ENCODE measurements at regions not wholly inside any gene's neighbourhood (a gene's known extent, or its start where the extent isn't known, plus 50 kb on each side); places are given as distances from the start of the nearest gene placed in this dataset.

DNA sequence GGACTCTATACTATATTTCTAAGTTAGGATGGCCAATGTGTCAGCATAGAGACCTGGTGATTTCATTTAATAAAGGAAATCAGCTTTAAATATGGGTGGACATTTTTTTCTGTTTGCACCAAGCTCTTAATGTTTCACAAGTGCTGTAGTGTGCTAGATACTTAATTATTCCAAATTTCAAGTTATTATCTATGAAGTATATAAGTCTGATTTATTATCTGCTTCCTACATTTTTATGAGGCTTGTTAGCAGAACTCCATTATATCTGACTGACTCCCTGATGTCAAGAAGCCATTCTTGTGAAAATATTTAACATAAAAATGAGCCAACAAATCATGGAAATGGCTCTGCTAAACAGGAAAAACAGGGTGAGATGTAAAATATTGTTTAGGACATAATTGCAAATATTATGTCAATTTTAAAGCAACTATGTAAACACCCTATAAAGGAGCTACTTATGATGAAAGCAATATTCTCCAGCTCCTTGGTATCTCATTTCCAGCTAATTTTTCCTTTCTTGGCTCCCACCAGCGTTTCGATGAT is 1415.2 kb downstream of the GATA3 start:
- Histone ChIP-seq H3K4me3 (no peak overlapping the region), H3K4me1 (no peaks in the 10 kb centered on the region), H3K36me3 (no peaks in the 10 kb centered on the region), H3K9me3 (no peaks in the 10 kb centered on the region), H3K27me3 (no peaks in the 10 kb centered on the region), H3K27ac (no peak overlapping the region)
- FAIRE-seq, result no peak
- TF ChIP-seq, protein P1, sequence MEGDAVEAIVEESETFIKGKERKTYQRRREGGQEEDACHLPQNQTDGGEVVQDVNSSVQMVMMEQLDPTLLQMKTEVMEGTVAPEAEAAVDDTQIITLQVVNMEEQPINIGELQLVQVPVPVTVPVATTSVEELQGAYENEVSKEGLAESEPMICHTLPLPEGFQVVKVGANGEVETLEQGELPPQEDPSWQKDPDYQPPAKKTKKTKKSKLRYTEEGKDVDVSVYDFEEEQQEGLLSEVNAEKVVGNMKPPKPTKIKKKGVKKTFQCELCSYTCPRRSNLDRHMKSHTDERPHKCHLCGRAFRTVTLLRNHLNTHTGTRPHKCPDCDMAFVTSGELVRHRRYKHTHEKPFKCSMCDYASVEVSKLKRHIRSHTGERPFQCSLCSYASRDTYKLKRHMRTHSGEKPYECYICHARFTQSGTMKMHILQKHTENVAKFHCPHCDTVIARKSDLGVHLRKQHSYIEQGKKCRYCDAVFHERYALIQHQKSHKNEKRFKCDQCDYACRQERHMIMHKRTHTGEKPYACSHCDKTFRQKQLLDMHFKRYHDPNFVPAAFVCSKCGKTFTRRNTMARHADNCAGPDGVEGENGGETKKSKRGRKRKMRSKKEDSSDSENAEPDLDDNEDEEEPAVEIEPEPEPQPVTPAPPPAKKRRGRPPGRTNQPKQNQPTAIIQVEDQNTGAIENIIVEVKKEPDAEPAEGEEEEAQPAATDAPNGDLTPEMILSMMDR (IDR thresholded peaks at IDR 0.05), result no peak
- no peak for ATAC-seq
- WGBS, 2 donors, result 60 to 75% methylated on average over 2 of the region's 2 CpGs
- intact Hi-C loops (cut with DNase I), result no loop called here
- DNase-seq, result no peak

DNA sequence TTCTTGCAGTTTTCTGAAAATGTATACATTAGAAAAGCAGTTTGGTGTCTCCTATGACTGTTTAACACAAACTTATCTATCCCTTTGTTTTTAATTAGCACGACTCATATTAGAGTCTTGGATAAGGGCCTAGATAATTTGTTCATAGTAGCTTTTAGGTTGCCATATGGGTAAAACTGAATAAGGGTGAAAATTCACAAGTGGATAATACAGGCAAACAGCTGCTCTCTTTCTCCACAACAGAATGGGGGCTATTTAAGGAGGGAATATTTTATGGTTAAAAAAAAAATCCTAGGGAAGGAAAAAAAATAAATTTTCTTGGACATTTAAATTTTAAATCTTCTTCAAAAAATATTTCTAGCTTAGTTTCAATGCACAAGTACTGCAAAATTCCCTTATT is 1416.1 kb downstream of the GATA3 start:
- FAIRE-seq (no peak), DNase-seq (no peak), ATAC-seq (no peak)
- intact Hi-C loops (cut with DNase I), result no loop called here
- WGBS, 2 donors, result 49 to 60% methylated on average over 1 of the region's 1 CpG
- TF ChIP-seq, protein P1 (IDR thresholded peaks at IDR 0.05), result no peak
- Histone ChIP-seq H3K36me3 (no peaks in the 10 kb centered on the region), H3K27ac (no peak overlapping the region), H3K27me3 (no peaks in the 10 kb centered on the region), H3K4me1 (no peaks in the 10 kb centered on the region), H3K9me3 (no peaks in the 10 kb centered on the region), H3K4me3 (no peak overlapping the region)

DNA sequence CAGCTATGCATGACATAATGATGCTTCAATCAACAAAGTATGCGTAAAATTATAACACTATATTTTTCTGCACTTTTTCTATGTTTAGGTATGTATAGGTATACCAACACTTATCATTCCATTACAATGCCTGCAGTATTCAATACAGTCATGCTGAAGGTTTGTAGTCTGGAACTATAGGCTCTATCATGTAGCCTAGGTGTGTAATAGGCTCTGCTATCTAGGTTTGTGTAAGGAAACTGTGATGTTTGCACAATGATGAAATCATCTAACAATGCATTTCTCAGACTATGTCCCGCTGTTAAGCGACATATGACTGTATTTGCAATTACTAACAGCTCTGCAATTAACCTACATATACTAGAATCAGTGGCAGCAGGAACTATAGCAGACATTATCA is 1447.5 kb downstream of the GATA3 start:
- TF ChIP-seq, protein P1 (IDR thresholded peaks at IDR 0.05), result no peak
- no peak for FAIRE-seq
- Histone ChIP-seq H3K4me1 (no peaks in the 10 kb centered on the region), H3K27me3 (no peaks in the 10 kb centered on the region), H3K4me3 (no peak overlapping the region), H3K9me3 (no peaks in the 10 kb centered on the region), H3K27ac (no peak overlapping the region), H3K36me3 (no peaks in the 10 kb centered on the region)
- no peak for DNase-seq
- intact Hi-C loops (cut with DNase I), result no loop called here
- ATAC-seq, result no peak
- 47 to 52% methylated on average over 3 of the region's 3 CpGs for WGBS, 2 donors

DNA sequence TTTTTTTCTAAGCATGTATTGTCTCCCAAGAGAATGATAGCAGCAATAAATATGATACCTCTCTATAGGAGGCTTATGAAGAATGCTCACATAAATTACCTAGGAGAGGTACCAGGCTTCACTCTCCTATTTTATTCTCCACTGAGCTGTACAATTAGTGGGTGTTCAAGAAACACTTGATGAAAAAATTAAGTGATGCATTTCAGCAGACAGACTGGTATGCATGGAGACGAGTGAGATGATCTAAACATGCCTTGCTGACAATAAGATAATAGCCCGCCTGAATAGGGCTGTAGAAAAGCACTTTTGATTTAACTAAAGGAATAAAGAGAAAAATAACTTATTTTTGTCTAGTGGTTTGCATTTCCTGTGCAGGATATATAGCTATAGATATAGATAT is 1449.7 kb downstream of the GATA3 start:
- TF ChIP-seq, protein P1 (IDR thresholded peaks at IDR 0.05), result no peak

DNA sequence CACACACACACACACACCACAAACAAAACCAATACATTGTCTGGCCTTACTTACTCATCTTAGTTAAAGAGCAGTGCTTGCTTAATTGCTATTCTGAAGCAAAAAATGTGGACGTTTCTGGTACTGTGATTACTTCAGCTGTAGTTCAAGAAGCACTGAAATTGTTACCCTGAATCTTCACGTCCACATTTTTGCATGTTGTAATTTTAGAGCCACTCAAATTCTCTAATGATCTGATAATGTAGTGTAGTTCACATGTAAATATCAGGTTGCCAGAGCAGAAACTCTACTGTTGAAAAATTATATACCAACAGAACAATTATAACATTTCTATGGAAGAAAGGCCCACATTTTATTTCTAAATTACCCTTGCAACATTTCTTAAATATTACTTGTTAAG is 1451.1 kb downstream of the GATA3 start:
- Histone ChIP-seq H3K27me3 (no peaks in the 10 kb centered on the region), H3K4me3 (no peak overlapping the region), H3K9me3 (no peaks in the 10 kb centered on the region), H3K27ac (no peak overlapping the region), H3K36me3 (no peaks in the 10 kb centered on the region), H3K4me1 (no peaks in the 10 kb centered on the region)
- TF ChIP-seq, protein P1 (IDR thresholded peaks at IDR 0.05), result no peak
- DNase-seq (no peak), ATAC-seq (no peak), FAIRE-seq (no peak)
- WGBS, 2 donors, result 13 to 19% methylated on average over 2 of the region's 2 CpGs
- intact Hi-C loops (cut with DNase I), result no loop called here

More for the DNA sequence above, 1449.7 kb downstream of the GATA3 start:
- intact Hi-C loops (cut with DNase I), result no loop called here
- no peak for ATAC-seq
- Histone ChIP-seq H3K4me3 (no peak overlapping the region), H3K9me3 (no peaks in the 10 kb centered on the region), H3K27me3 (no peaks in the 10 kb centered on the region), H3K36me3 (no peaks in the 10 kb centered on the region), H3K4me1 (no peaks in the 10 kb centered on the region), H3K27ac (no peak overlapping the region)
- no peak for DNase-seq
- WGBS, 2 donors, result 61 to 74% methylated on average over 2 of the region's 2 CpGs
- no peak for FAIRE-seq
